Endothelial cell (in vitro differentiated cells): ENCODE measurements at regions not wholly inside any gene's neighbourhood (a gene's known extent, or its start where the extent isn't known, plus 50 kb on each side); places are given as distances from the start of the nearest gene placed in this dataset.

Source experiments
- DNase-seq: peaks from one replicate; pipeline ENCODE4 v3.0.0; 2021; ENCODE audit warnings: low spot score
- H3K27ac Mint-ChIP-seq: one replicate; pipeline ENCODE4 v1.8.0; 2021; ENCODE audit warnings: mixed read lengths, inconsistent platforms; ENCODE audit not compliant: unreplicated experiment
- H3K27me3 Mint-ChIP-seq: one replicate; pipeline ENCODE4 v1.8.0; 2021; ENCODE audit warnings: mild to moderate bottlenecking, moderate library complexity, mixed read lengths, inconsistent platforms; ENCODE audit not compliant: unreplicated experiment
- H3K36me3 Mint-ChIP-seq: one replicate; pipeline ENCODE4 v1.8.0; 2021; ENCODE audit warnings: mild to moderate bottlenecking, low read depth, mixed read lengths, inconsistent platforms; ENCODE audit not compliant: unreplicated experiment
- H3K4me1 Mint-ChIP-seq: one replicate; pipeline ENCODE4 v1.8.0; 2021; ENCODE audit warnings: mild to moderate bottlenecking, mixed read lengths, inconsistent platforms; ENCODE audit not compliant: unreplicated experiment
- H3K4me3 Mint-ChIP-seq: one replicate; pipeline ENCODE4 v1.8.0; 2021; ENCODE audit warnings: mild to moderate bottlenecking, mixed read lengths, inconsistent platforms; ENCODE audit not compliant: unreplicated experiment
- H3K9me3 Mint-ChIP-seq: one replicate; pipeline ENCODE4 v1.8.0; 2021; ENCODE audit warnings: mixed read lengths, inconsistent platforms; ENCODE audit not compliant: unreplicated experiment
- CTCF ChIP-seq: fragments of 200-600 bp; sonication (generic); IDR thresholded peaks from one replicate; pipeline ENCODE4 v1.5.0; 2021; ENCODE audit warnings: antibody characterized with exemption; ENCODE audit not compliant: unreplicated experiment

DNA sequence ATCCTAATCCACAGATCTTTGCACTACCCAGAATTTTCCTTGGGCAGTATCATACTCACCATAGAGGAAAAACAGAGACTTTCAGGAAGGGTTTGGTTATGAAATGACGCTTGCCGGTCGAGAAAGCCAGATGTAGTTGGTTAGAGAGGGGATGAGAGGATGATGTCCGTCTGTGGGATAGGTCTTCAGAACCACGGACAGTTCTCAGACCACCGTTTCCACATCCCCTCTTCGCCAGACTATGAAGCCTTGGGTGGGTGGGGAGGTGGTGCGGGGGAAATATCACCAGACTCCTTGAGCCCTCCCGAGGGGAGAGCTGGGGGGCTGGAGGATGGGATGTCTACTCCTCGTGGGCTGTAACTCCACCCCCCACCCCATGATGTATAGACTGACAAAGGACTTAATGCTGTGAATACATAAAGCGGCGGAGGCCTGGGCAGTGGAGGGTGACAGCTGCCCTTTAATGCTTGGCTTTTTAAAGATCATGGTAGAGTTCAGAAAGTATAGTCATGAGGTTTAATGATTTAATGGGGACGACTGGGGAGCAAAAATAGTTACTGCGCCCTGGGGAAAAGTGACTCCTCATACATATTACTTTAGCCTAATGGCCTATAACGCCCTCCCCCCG, 96.6 kb downstream of the MRM1 start:
- peak; percentile 51 for DNase-seq
- H3K36me3 Mint-ChIP-seq, result no peaks in the 10 kb centered on the region
- TF ChIP-seq CTCF, result no peak
- H3K4me1 Mint-ChIP-seq, result no peaks in the 10 kb centered on the region
- H3K4me3 Mint-ChIP-seq, result no peak overlapping the region
- no peak overlapping the region for H3K27ac Mint-ChIP-seq
- H3K27me3 Mint-ChIP-seq, result peaks cover 3% of the 10 kb centered on the region
- no peaks in the 10 kb centered on the region for H3K9me3 Mint-ChIP-seq

DNA sequence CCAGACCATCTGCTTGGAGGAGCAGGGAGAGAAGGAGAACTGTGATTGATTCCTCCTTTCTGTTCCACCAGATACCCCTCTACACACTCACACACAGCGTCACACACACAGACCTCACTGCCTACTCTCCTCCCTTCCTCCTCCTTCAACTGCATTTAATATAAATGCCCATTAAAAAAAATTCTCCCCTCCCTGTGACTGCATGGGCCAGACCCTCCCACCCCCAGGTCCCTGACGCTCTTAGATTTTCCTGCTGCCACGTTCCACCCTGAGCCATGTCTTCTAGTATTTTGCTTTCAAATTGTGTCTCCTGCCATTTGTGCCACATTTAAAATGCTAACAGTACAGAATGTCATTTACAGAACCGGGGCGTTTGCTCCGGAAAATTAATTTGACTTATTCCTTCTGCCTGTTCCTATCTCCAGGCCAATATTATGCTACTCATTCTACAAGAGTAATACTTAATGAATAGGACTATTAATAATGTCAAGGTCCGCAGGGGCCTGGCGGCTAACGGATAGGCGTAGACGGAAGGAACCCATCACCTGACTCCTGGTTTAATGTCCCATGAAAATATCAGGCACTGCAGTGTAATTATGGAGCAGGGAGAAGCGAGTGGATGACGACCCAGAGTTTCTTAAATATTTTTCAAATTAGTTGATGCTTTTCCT, 100.2 kb downstream of the MRM1 start:
- no peaks in the 10 kb centered on the region for H3K36me3 Mint-ChIP-seq
- H3K27ac Mint-ChIP-seq, result peak overlapping the region; percentile 28
- no peak for DNase-seq
- peaks cover 10% of the 10 kb centered on the region for H3K27me3 Mint-ChIP-seq
- H3K9me3 Mint-ChIP-seq, result no peaks in the 10 kb centered on the region
- no peak for TF ChIP-seq CTCF
- no peaks in the 10 kb centered on the region for H3K4me1 Mint-ChIP-seq
- no peak overlapping the region for H3K4me3 Mint-ChIP-seq

- no peaks in the 10 kb centered on the region for H3K9me3 Mint-ChIP-seq
- H3K36me3 Mint-ChIP-seq, result no peaks in the 10 kb centered on the region
- TF ChIP-seq CTCF, result no peak
- no peaks in the 10 kb centered on the region for H3K4me1 Mint-ChIP-seq
- DNase-seq, result no peak
- no peak overlapping the region for H3K27ac Mint-ChIP-seq
- H3K4me3 Mint-ChIP-seq, result no peak overlapping the region
- peaks cover 10% of the 10 kb centered on the region for H3K27me3 Mint-ChIP-seq
Measured at GRCh38 chr17:36702636-36703035, 101.3 kb downstream of the MRM1 start.

- Mint-ChIP-seq H3K9me3 (no peaks in the 10 kb centered on the region), H3K27ac (no peak overlapping the region), H3K27me3 (peaks cover 10% of the 10 kb centered on the region), H3K4me1 (no peaks in the 10 kb centered on the region), H3K4me3 (no peak overlapping the region), H3K36me3 (no peaks in the 10 kb centered on the region)
- TF ChIP-seq CTCF, result no peak
- peak; percentile 83 for DNase-seq
Measured at GRCh38 chr17:36703860-36704266, 102.5 kb downstream of the MRM1 start.

DNA sequence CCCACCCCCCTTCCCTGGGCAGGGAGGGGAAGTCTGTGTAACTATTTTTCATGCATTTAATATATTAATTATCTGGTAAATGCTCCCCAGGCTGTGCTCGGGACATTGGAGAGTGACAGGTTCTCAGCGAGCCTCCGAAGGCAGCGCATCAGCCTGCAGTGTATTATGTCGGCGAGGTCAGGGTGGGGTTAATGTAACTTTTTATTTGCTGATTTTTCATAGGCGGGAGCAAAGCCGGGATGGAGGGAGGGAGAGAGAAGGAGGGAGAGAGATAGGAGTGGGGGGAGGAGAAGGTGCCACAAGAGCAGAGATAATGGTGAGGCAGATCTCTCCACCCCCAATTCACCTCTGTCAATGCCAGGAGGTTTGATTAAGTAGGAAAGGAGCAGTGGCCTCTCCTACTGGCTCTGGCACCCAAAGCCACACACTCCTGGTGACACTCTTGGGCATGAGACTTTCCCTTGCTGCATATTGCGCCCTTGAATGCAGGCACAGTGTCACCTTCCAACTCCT, 104.0 kb downstream of the MRM1 start:
- Mint-ChIP-seq H3K4me1 (no peaks in the 10 kb centered on the region), H3K36me3 (no peaks in the 10 kb centered on the region), H3K27ac (no peak overlapping the region), H3K4me3 (no peak overlapping the region), H3K27me3 (peaks cover 10% of the 10 kb centered on the region), H3K9me3 (no peaks in the 10 kb centered on the region)
- DNase-seq, result no peak
- TF ChIP-seq CTCF, result no peak
